Stimulated activated CD4-positive, alpha-beta T cell treated with anti-CD3 and anti-CD28 coated beads, Interleukin-4, amount 100 ng/mL, for 1 hour (primary cell): ENCODE measurements at regions not wholly inside any gene's neighbourhood (a gene's known extent, or its start where the extent isn't known, plus 50 kb on each side); places are given as distances from the start of the nearest gene placed in this dataset.
A peak's percentile ranks its signal among the peaks of the same experiment; 100 is the strongest.

ENCODE experiments used
- DNase-seq: peaks from one replicate; pipeline ENCODE4 v3.0.0-alpha.2; 2020

- DNase-seq = peak; percentile 66
Measured at GRCh38 chr4:26074712-26075430, 160.9 kb downstream of the SMIM20 start.

- DNase-seq = no peak
Measured at GRCh38 chr4:26075583-26075982, 161.6 kb downstream of the SMIM20 start.

GRCh38 chr4:26076000-26076587 is 162.1 kb downstream of the SMIM20 start:
- no peak for DNase-seq

GRCh38 chr4:26076896-26077295 is 162.9 kb downstream of the SMIM20 start:
- no peak for DNase-seq

GRCh38 chr4:26077756-26078155 is 163.7 kb downstream of the SMIM20 start:
- no peak for DNase-seq

- no peak for DNase-seq
Measured at GRCh38 chr4:26080870-26081628, 167.0 kb downstream of the SMIM20 start.

GRCh38 chr4:26081795-26082498 is 167.9 kb downstream of the SMIM20 start:
- no peak for DNase-seq

GRCh38 chr4:26082565-26082964 is 168.5 kb downstream of the SMIM20 start:
- DNase-seq = no peak

GRCh38 chr4:26083987-26084386 is 170.0 kb downstream of the SMIM20 start:
- DNase-seq = no peak

- DNase-seq = no peak
Measured at GRCh38 chr4:26084414-26084813, 170.4 kb downstream of the SMIM20 start.

GRCh38 chr4:26085551-26085950 is 171.5 kb downstream of the SMIM20 start:
- no peak for DNase-seq

GRCh38 chr4:26086621-26087441 is 172.8 kb downstream of the SMIM20 start:
- DNase-seq = no peak

GRCh38 chr4:26088433-26088928 is 174.5 kb downstream of the SMIM20 start:
- DNase-seq = no peak

- DNase-seq = no peak
Measured at GRCh38 chr4:26093551-26093950, 179.5 kb downstream of the SMIM20 start.

- DNase-seq = no peak
Measured at GRCh38 chr4:26094076-26094475, 180.1 kb downstream of the SMIM20 start.

- no peak for DNase-seq
Measured at GRCh38 chr4:26094911-26095310, 180.9 kb downstream of the SMIM20 start.

GRCh38 chr4:26099967-26100366 is 185.9 kb downstream of the SMIM20 start:
- no peak for DNase-seq

- DNase-seq = no peak
Measured at GRCh38 chr4:26101011-26101410, 187.0 kb downstream of the SMIM20 start.

GRCh38 chr4:26104056-26104685 is 190.2 kb downstream of the SMIM20 start:
- no peak for DNase-seq

- DNase-seq = no peak
Measured at GRCh38 chr4:26105337-26105736, 191.3 kb downstream of the SMIM20 start.

GRCh38 chr4:26105815-26106699 is 192.0 kb downstream of the SMIM20 start:
- no peak for DNase-seq
